ENCODE measurements at regions not wholly inside any gene's neighbourhood (a gene's known extent, or its start where the extent isn't known, plus 50 kb on each side); places are given as distances from the start of the nearest gene placed in this dataset.

- DNase-seq: no peak
Observed at GRCh38 chr2:40823478-40823877, 371.6 kb upstream of the SLC8A1 start.

- DNase-seq: no peak
Observed at GRCh38 chr2:40824278-40824677, 372.4 kb upstream of the SLC8A1 start.

GRCh38 chr2:40827392-40827791 is 375.5 kb upstream of the SLC8A1 start:
- no peak for DNase-seq

GRCh38 chr2:40831321-40831873 is 379.5 kb upstream of the SLC8A1 start:
- DNase-seq: no peak

- DNase-seq: no peak
Observed at GRCh38 chr2:40841856-40842255, 390.0 kb upstream of the SLC8A1 start.

- no peak for DNase-seq
Observed at GRCh38 chr2:40844353-40845277, 392.7 kb upstream of the SLC8A1 start.

GRCh38 chr2:40851661-40852060 is 399.8 kb upstream of the SLC8A1 start:
- DNase-seq: no peak

GRCh38 chr2:40859617-40860016 is 407.7 kb upstream of the SLC8A1 start:
- no peak for DNase-seq

- DNase-seq: no peak
Observed at GRCh38 chr2:40867829-40868228, 415.9 kb upstream of the SLC8A1 start.

GRCh38 chr2:40872580-40872979 is 420.7 kb upstream of the SLC8A1 start:
- DNase-seq: no peak

- DNase-seq: no peak
Observed at GRCh38 chr2:40874380-40874779, 422.5 kb upstream of the SLC8A1 start.

- DNase-seq: no peak
Observed at GRCh38 chr2:40877734-40878288, 425.9 kb upstream of the SLC8A1 start.

GRCh38 chr2:40879305-40879704 is 427.4 kb upstream of the SLC8A1 start:
- DNase-seq: no peak

- DNase-seq: no peak
Observed at GRCh38 chr2:40886100-40886499, 434.2 kb upstream of the SLC8A1 start.

- DNase-seq: no peak
Observed at GRCh38 chr2:40886655-40887054, 434.8 kb upstream of the SLC8A1 start.

GRCh38 chr2:40896358-40896757 is 444.5 kb upstream of the SLC8A1 start:
- no peak for DNase-seq

- DNase-seq: no peak
Observed at GRCh38 chr2:40914666-40915065, 462.8 kb upstream of the SLC8A1 start.

GRCh38 chr2:40915651-40916050 is 463.8 kb upstream of the SLC8A1 start:
- no peak for DNase-seq

GRCh38 chr2:40935349-40935748 is 483.5 kb upstream of the SLC8A1 start:
- DNase-seq: no peak

GRCh38 chr2:40937284-40937683 is 485.4 kb upstream of the SLC8A1 start:
- no peak for DNase-seq

- DNase-seq: no peak
Observed at GRCh38 chr2:40953341-40953740, 501.5 kb upstream of the SLC8A1 start.

GRCh38 chr2:40955042-40955441 is 503.2 kb upstream of the SLC8A1 start:
- no peak for DNase-seq

- no peak for DNase-seq
Observed at GRCh38 chr2:40955635-40956034, 503.7 kb upstream of the SLC8A1 start.

- DNase-seq: no peak
Observed at GRCh38 chr2:40957508-40957907, 505.6 kb upstream of the SLC8A1 start.

Measured in stimulated activated naive CD4-positive, alpha-beta T cell (primary cell).